ENCODE measurements at regions not wholly inside any gene's neighbourhood (a gene's known extent, or its start where the extent isn't known, plus 50 kb on each side); places are given as distances from the start of the nearest gene placed in this dataset.

DNA sequence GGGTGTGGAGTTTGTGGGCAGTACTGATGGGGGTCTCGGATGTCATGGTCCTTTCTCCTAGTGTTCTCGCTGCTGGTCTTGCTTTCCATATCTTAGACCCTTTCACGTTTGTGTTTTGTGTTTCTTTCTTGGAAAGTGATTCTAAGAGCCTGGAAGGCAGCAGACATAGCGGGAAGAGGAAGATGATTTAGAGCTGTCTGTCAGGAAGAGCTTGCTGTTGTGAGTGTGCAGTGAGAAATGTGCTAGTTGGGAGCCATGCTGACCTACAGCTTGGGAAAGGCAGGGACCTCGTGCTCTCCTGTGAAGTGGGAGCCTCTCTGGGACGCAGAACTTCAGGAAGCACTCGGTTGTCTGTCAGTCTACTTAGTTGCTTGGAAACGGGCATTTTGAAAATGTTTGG is 122.2 kb downstream of the ZNF518B start:
- TF ChIP-seq, protein P1, sequence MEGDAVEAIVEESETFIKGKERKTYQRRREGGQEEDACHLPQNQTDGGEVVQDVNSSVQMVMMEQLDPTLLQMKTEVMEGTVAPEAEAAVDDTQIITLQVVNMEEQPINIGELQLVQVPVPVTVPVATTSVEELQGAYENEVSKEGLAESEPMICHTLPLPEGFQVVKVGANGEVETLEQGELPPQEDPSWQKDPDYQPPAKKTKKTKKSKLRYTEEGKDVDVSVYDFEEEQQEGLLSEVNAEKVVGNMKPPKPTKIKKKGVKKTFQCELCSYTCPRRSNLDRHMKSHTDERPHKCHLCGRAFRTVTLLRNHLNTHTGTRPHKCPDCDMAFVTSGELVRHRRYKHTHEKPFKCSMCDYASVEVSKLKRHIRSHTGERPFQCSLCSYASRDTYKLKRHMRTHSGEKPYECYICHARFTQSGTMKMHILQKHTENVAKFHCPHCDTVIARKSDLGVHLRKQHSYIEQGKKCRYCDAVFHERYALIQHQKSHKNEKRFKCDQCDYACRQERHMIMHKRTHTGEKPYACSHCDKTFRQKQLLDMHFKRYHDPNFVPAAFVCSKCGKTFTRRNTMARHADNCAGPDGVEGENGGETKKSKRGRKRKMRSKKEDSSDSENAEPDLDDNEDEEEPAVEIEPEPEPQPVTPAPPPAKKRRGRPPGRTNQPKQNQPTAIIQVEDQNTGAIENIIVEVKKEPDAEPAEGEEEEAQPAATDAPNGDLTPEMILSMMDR (IDR thresholded peaks at IDR 0.05), result no peak
- TF ChIP-seq, protein P2, sequence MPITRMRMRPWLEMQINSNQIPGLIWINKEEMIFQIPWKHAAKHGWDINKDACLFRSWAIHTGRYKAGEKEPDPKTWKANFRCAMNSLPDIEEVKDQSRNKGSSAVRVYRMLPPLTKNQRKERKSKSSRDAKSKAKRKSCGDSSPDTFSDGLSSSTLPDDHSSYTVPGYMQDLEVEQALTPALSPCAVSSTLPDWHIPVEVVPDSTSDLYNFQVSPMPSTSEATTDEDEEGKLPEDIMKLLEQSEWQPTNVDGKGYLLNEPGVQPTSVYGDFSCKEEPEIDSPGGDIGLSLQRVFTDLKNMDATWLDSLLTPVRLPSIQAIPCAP (CRISPR knock-in tag; IDR thresholded peaks at IDR 0.05), result no peak
- TF ChIP-seq, protein P3, sequence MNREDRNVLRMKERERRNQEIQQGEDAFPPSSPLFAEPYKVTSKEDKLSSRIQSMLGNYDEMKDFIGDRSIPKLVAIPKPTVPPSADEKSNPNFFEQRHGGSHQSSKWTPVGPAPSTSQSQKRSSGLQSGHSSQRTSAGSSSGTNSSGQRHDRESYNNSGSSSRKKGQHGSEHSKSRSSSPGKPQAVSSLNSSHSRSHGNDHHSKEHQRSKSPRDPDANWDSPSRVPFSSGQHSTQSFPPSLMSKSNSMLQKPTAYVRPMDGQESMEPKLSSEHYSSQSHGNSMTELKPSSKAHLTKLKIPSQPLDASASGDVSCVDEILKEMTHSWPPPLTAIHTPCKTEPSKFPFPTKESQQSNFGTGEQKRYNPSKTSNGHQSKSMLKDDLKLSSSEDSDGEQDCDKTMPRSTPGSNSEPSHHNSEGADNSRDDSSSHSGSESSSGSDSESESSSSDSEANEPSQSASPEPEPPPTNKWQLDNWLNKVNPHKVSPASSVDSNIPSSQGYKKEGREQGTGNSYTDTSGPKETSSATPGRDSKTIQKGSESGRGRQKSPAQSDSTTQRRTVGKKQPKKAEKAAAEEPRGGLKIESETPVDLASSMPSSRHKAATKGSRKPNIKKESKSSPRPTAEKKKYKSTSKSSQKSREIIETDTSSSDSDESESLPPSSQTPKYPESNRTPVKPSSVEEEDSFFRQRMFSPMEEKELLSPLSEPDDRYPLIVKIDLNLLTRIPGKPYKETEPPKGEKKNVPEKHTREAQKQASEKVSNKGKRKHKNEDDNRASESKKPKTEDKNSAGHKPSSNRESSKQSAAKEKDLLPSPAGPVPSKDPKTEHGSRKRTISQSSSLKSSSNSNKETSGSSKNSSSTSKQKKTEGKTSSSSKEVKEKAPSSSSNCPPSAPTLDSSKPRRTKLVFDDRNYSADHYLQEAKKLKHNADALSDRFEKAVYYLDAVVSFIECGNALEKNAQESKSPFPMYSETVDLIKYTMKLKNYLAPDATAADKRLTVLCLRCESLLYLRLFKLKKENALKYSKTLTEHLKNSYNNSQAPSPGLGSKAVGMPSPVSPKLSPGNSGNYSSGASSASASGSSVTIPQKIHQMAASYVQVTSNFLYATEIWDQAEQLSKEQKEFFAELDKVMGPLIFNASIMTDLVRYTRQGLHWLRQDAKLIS (CRISPR knock-in tag; IDR thresholded peaks at IDR 0.05; ENCODE audit: borderline replicate concordance), result no peak
- no peak for TF ChIP-seq NR1H2 (CRISPR knock-in tag; IDR thresholded peaks at IDR 0.05)
- TF ChIP-seq, protein P4, sequence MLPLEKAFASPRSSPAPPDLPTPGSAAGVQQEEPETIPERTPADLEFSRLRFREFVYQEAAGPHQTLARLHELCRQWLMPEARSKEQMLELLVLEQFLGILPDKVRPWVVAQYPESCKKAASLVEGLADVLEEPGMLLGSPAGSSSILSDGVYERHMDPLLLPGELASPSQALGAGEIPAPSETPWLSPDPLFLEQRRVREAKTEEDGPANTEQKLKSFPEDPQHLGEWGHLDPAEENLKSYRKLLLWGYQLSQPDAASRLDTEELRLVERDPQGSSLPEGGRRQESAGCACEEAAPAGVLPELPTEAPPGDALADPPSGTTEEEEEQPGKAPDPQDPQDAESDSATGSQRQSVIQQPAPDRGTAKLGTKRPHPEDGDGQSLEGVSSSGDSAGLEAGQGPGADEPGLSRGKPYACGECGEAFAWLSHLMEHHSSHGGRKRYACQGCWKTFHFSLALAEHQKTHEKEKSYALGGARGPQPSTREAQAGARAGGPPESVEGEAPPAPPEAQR (CRISPR knock-in tag; IDR thresholded peaks at IDR 0.05), result no peak
- TF ChIP-seq NR2C2 (CRISPR knock-in tag; IDR thresholded peaks at IDR 0.05), result no peak
- TF ChIP-seq, protein P5, sequence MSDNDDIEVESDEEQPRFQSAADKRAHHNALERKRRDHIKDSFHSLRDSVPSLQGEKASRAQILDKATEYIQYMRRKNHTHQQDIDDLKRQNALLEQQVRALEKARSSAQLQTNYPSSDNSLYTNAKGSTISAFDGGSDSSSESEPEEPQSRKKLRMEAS (CRISPR knock-in tag; IDR thresholded peaks at IDR 0.05), result no peak
- TF ChIP-seq SMAD4 (CRISPR knock-in tag; IDR thresholded peaks at IDR 0.05), result no peak
- TF ChIP-seq ZNF263 (CRISPR knock-in tag; IDR thresholded peaks at IDR 0.05; ENCODE audit: low read depth), result no peak
- TF ChIP-seq, protein P6, sequence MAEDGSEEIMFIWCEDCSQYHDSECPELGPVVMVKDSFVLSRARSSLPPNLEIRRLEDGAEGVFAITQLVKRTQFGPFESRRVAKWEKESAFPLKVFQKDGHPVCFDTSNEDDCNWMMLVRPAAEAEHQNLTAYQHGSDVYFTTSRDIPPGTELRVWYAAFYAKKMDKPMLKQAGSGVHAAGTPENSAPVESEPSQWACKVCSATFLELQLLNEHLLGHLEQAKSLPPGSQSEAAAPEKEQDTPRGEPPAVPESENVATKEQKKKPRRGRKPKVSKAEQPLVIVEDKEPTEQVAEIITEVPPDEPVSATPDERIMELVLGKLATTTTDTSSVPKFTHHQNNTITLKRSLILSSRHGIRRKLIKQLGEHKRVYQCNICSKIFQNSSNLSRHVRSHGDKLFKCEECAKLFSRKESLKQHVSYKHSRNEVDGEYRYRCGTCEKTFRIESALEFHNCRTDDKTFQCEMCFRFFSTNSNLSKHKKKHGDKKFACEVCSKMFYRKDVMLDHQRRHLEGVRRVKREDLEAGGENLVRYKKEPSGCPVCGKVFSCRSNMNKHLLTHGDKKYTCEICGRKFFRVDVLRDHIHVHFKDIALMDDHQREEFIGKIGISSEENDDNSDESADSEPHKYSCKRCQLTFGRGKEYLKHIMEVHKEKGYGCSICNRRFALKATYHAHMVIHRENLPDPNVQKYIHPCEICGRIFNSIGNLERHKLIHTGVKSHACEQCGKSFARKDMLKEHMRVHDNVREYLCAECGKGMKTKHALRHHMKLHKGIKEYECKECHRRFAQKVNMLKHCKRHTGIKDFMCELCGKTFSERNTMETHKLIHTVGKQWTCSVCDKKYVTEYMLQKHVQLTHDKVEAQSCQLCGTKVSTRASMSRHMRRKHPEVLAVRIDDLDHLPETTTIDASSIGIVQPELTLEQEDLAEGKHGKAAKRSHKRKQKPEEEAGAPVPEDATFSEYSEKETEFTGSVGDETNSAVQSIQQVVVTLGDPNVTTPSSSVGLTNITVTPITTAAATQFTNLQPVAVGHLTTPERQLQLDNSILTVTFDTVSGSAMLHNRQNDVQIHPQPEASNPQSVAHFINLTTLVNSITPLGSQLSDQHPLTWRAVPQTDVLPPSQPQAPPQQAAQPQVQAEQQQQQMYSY (CRISPR knock-in tag; IDR thresholded peaks at IDR 0.05), result no peak
- no peak for TF ChIP-seq ZBTB21 (CRISPR knock-in tag; IDR thresholded peaks at IDR 0.05; ENCODE audit: borderline replicate concordance)

All from WTC11 (cell line).